Fibroblast of lung (primary cell): ENCODE measurements at regions not wholly inside any gene's neighbourhood (a gene's known extent, or its start where the extent isn't known, plus 50 kb on each side); places are given as distances from the start of the nearest gene placed in this dataset.

Experiments used
- CTCF ChIP-seq, 2 donors: IDR thresholded peaks in 1 of 2; conservative IDR thresholded peaks in 1 of 2; 1 replicate in 1 of 2; 2 replicates in 1 of 2; pipeline ENCODE4 v1.5.1; 2011 to 2012; ENCODE audit warnings: low read length in 2 of 2, control low read depth in 1 of 2, inconsistent platforms in 1 of 2, low read depth in 1 of 2, mild to moderate bottlenecking in 1 of 2
- EZH2 ChIP-seq: IDR thresholded peaks from 2 replicates; pipeline ENCODE4 v1.5.1; 2012; ENCODE audit warnings: low read length, control low read depth, mild to moderate bottlenecking; ENCODE audit errors: missing control alignments

- TF ChIP-seq CTCF (conservative IDR thresholded peaks at IDR 0.05 in 1 of 2, IDR thresholded peaks at IDR 0.05 in 1 of 2; ENCODE audit: low read depth in 1 of 2, low read length in 2 of 2) (no peak), EZH2 (no peak)
Measured at GRCh38 chr7:46580766-46581165, 659.7 kb upstream of the IGFBP3 start.
